Ishikawa (cell line): ENCODE measurements at regions not wholly inside any gene's neighbourhood (a gene's known extent, or its start where the extent isn't known, plus 50 kb on each side); places are given as distances from the start of the nearest gene placed in this dataset.

Source experiments
- CEBPB ChIP-seq: IDR thresholded peaks from 2 replicates; pipeline ENCODE4 v1.6.1; 2012
- CREB1 ChIP-seq: IDR thresholded peaks from 2 replicates; pipeline ENCODE4 v1.6.1; 2012; ENCODE audit warnings: low read depth
- EGR1 ChIP-seq: IDR thresholded peaks from 2 replicates; pipeline ENCODE4 v1.6.1; 2012
- EP300 ChIP-seq: IDR thresholded peaks from 2 replicates; pipeline ENCODE4 v1.6.1; 2012; ENCODE audit warnings: borderline replicate concordance
- FOXM1 ChIP-seq: IDR thresholded peaks from 2 replicates; pipeline ENCODE4 v1.6.1; 2012; ENCODE audit warnings: low read depth, borderline replicate concordance
- MAX ChIP-seq: IDR thresholded peaks from 2 replicates; pipeline ENCODE4 v1.6.1; 2012
- NFIC ChIP-seq: IDR thresholded peaks from 2 replicates; pipeline ENCODE4 v1.6.1; 2012
- RAD21 ChIP-seq: IDR thresholded peaks from 2 replicates; pipeline ENCODE4 v1.6.1; 2012; ENCODE audit warnings: low read depth
- REST ChIP-seq: IDR thresholded peaks from 2 replicates; pipeline ENCODE4 v1.6.1; 2012; ENCODE audit warnings: low read depth, mild to moderate bottlenecking
- TAF1 ChIP-seq: IDR thresholded peaks from 2 replicates; pipeline ENCODE4 v1.6.1; 2012; ENCODE audit warnings: low read depth, mild to moderate bottlenecking
- TCF12 ChIP-seq: IDR thresholded peaks from 2 replicates; pipeline ENCODE4 v1.6.1; 2012; ENCODE audit warnings: low read depth
- TEAD4 ChIP-seq: IDR thresholded peaks from 2 replicates; pipeline ENCODE4 v1.6.1; 2012
- USF1 ChIP-seq: IDR thresholded peaks from 2 replicates; pipeline ENCODE4 v1.6.1; 2012
- YY1 ChIP-seq: IDR thresholded peaks from 2 replicates; pipeline ENCODE4 v1.6.1; 2012; ENCODE audit warnings: low read depth
- ZBTB7A ChIP-seq: IDR thresholded peaks from 2 replicates; pipeline ENCODE4 v1.6.1; 2012; ENCODE audit warnings: low read depth

GRCh38 chr2:122755281-122755780, 999.9 kb downstream of the TSN start:
- TF ChIP-seq ZBTB7A: no peak
- TF ChIP-seq RAD21: no peak
- TF ChIP-seq NFIC: no peak
- TF ChIP-seq EGR1: no peak
- TF ChIP-seq REST: no peak

- no peak for TF ChIP-seq RAD21
- no peak for TF ChIP-seq EGR1
- TF ChIP-seq CREB1: no peak
- TF ChIP-seq NFIC: no peak
- TF ChIP-seq YY1: no peak
- TF ChIP-seq TCF12: no peak
- no peak for TF ChIP-seq TAF1
- TF ChIP-seq MAX: no peak
- no peak for TF ChIP-seq CEBPB
- TF ChIP-seq FOXM1: no peak
- no peak for TF ChIP-seq TEAD4
- TF ChIP-seq REST: no peak
- TF ChIP-seq USF1: no peak
- TF ChIP-seq ZBTB7A: no peak
- TF ChIP-seq EP300: no peak
These were observed 1003.5 kb downstream of the TSN start for GRCh38 chr2:122758967-122759366.

- TF ChIP-seq EP300 (no peak), CEBPB (no peak), ZBTB7A (no peak), TEAD4 (no peak), FOXM1 (no peak), TCF12 (no peak), MAX (no peak), EGR1 (no peak), USF1 (no peak)
These were observed 1008.6 kb downstream of the TSN start for GRCh38 chr2:122764014-122764413.

DNA sequence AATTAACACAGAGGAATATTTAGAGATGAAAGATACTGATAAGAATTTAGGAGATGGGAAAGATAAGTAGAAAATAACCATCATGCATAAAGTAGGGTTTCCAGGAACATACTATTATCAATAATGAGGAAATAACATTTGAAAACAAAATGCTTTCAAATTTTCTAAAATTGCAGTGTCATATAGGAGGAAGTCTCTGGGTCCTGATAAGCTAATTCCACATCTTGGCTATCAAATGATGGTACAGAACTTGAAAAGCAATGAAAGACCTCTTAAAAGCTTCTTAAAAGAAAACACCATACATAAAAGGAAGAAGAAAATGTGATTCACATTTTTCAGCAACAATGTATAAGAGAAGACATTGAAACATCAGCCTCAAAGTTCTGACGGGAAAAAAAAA, 1024.8 kb downstream of the TSN start:
- no peak for TF ChIP-seq EP300
- TF ChIP-seq TEAD4: no peak
- no peak for TF ChIP-seq USF1
- TF ChIP-seq FOXM1: no peak
- no peak for TF ChIP-seq EGR1
- TF ChIP-seq YY1: no peak

GRCh38 chr2:122794100-122794499, 1038.6 kb downstream of the TSN start:
- no peak for TF ChIP-seq TCF12
- TF ChIP-seq USF1: no peak
- TF ChIP-seq MAX: no peak
- no peak for TF ChIP-seq EP300
- no peak for TF ChIP-seq FOXM1
- no peak for TF ChIP-seq YY1
- TF ChIP-seq TAF1: no peak
- no peak for TF ChIP-seq NFIC
- no peak for TF ChIP-seq TEAD4
- no peak for TF ChIP-seq REST
- TF ChIP-seq ZBTB7A: no peak
- no peak for TF ChIP-seq RAD21
- TF ChIP-seq CREB1: no peak
- no peak for TF ChIP-seq CEBPB
- TF ChIP-seq EGR1: no peak
